ENCODE measurements at regions not wholly inside any gene's neighbourhood (a gene's known extent, or its start where the extent isn't known, plus 50 kb on each side); places are given as distances from the start of the nearest gene placed in this dataset.

DNA sequence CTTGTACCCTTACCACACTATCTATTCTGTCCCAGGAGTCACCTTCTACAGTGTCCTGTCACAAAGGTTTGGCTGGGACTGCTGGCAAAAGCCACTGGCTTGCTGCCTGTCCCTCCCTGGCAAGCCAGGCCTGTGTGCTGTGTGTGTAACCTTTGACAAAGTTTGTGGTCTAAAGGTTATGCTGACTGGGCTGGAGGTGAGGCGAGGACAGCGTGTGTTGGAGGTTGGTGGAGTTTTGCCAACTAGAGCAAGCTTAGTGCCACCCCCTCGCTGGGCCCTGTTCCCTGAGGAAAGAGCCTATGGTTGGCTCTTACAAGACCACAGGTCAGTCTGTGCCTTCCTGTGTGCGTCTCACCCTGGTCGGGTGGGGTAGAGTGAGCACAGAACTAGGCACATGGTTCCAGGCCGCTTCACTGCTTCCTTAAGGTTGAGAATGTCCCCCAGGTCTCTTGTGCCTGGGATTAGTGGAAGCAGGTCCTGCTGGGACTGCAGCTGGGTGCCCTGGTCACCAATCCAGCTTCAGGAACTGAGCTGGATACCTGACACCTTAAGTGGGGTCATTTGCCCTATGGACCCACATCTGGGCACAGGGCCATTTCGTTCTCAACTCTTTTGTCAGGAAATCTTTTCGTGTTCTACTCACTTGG lies 152.2 kb downstream of the GADD45G start:
- H3K27me3 Mint-ChIP-seq (ENCODE audit: insufficient read depth, low read depth, poor library complexity) = peaks cover 2% of the 10 kb centered on the region
- DNase-seq (ENCODE audit: low spot score) = no peak
- no peak overlapping the region for H3K4me2 ChIP-seq
- H3K27me3 ChIP-seq (ENCODE audit: insufficient read depth) = no peaks in the 10 kb centered on the region
- no peaks in the 10 kb centered on the region for H3K36me3 ChIP-seq (ENCODE audit: insufficient read depth)
- peaks cover 10% of the 10 kb centered on the region for H3K4me1 Mint-ChIP-seq
- no peak for TF ChIP-seq EZH2phosphoT487 (IDR thresholded peaks at IDR 0.05; ENCODE audit: unreplicated experiment)
- no peak for TF ChIP-seq STAT1 (IDR thresholded peaks at IDR 0.05; ENCODE audit: unreplicated experiment)
- no peak for TF ChIP-seq EZH2 (IDR thresholded peaks at IDR 0.05; ENCODE audit: low read depth, unreplicated experiment)
- TF ChIP-seq, protein P1, sequence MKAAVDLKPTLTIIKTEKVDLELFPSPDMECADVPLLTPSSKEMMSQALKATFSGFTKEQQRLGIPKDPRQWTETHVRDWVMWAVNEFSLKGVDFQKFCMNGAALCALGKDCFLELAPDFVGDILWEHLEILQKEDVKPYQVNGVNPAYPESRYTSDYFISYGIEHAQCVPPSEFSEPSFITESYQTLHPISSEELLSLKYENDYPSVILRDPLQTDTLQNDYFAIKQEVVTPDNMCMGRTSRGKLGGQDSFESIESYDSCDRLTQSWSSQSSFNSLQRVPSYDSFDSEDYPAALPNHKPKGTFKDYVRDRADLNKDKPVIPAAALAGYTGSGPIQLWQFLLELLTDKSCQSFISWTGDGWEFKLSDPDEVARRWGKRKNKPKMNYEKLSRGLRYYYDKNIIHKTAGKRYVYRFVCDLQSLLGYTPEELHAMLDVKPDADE (IDR thresholded peaks at IDR 0.05) = no peak
- TF ChIP-seq, protein P2, sequence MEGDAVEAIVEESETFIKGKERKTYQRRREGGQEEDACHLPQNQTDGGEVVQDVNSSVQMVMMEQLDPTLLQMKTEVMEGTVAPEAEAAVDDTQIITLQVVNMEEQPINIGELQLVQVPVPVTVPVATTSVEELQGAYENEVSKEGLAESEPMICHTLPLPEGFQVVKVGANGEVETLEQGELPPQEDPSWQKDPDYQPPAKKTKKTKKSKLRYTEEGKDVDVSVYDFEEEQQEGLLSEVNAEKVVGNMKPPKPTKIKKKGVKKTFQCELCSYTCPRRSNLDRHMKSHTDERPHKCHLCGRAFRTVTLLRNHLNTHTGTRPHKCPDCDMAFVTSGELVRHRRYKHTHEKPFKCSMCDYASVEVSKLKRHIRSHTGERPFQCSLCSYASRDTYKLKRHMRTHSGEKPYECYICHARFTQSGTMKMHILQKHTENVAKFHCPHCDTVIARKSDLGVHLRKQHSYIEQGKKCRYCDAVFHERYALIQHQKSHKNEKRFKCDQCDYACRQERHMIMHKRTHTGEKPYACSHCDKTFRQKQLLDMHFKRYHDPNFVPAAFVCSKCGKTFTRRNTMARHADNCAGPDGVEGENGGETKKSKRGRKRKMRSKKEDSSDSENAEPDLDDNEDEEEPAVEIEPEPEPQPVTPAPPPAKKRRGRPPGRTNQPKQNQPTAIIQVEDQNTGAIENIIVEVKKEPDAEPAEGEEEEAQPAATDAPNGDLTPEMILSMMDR (conservative IDR thresholded peaks at IDR 0.05; ENCODE audit: low read depth in 2 of 2) = no peak
- no peak for TF ChIP-seq REST (IDR thresholded peaks at IDR 0.05; ENCODE audit: unreplicated experiment)
- TF ChIP-seq ZNF462 (CRISPR knock-in tag; IDR thresholded peaks at IDR 0.05) = no peak
- TF ChIP-seq POLR2AphosphoS5 (IDR thresholded peaks at IDR 0.05; ENCODE audit: low read depth) = no peak
- no peak for TF ChIP-seq JUNB (IDR thresholded peaks at IDR 0.05; ENCODE audit: unreplicated experiment)
- no peak for TF ChIP-seq CREB1 (CRISPR knock-in tag; IDR thresholded peaks at IDR 0.05; ENCODE audit: low read depth)
- TF ChIP-seq NANOG (IDR thresholded peaks at IDR 0.05; ENCODE audit: borderline replicate concordance) = no peak
- no peak for TF ChIP-seq ZNF331 (CRISPR knock-in tag; IDR thresholded peaks at IDR 0.05; ENCODE audit: low read depth)
- TF ChIP-seq ZNF114 (CRISPR knock-in tag; IDR thresholded peaks at IDR 0.05) = no peak
- H3K9me3 Mint-ChIP-seq = no peaks in the 10 kb centered on the region
- H3K4me1 ChIP-seq (ENCODE audit: insufficient read depth) = 0 out of 2 replicates have a peak, but pooled peaks cover 8% of the 10 kb centered on the region
- no peaks in the 10 kb centered on the region for H3F3A ChIP-seq (replicated peaks; ENCODE audit: low read depth)
- 0 out of 2 replicates have a peak, but pooled peaks cover 4% of the 10 kb centered on the region for H3K9me2 ChIP-seq (ENCODE audit: insufficient read depth)
- H3K4me3 Mint-ChIP-seq = no peak overlapping the region
- no peak for ATAC-seq
- H3K79me2 ChIP-seq (replicated peaks; ENCODE audit: insufficient read depth) = no peaks in the 10 kb centered on the region
- H4K20me1 ChIP-seq (replicated peaks; ENCODE audit: insufficient read depth) = no peaks in the 10 kb centered on the region
- H2AFZ ChIP-seq = no peak overlapping the region
- H3K4me3 ChIP-seq = no peak overlapping the region
- no peak overlapping the region for H3K27ac ChIP-seq (ENCODE audit: low read depth)
- H3K27ac Mint-ChIP-seq = no peak overlapping the region
- no peaks in the 10 kb centered on the region for H3K36me3 Mint-ChIP-seq (ENCODE audit: low read depth)

All from GM23338 (cell line).